IPS DF 4.7 (cell line): ENCODE measurements at regions not wholly inside any gene's neighbourhood (a gene's known extent, or its start where the extent isn't known, plus 50 kb on each side); places are given as distances from the start of the nearest gene placed in this dataset.
"Not testable (repeated sequence)": the region's sequence is repeated elsewhere in the genome, so short reads cannot be mapped to it uniquely, and the experiment has no call there.

ENCODE experiments used
- DNase-seq: peaks from one replicate; pipeline ENCODE4 v3.0.0-alpha.2; 2013; ENCODE audit warnings: low spot score; ENCODE audit errors: extremely low read depth

GRCh38 chr12:97983796-97984195 is 521.2 kb downstream of the RMST start:
- DNase-seq, result no peak

DNA sequence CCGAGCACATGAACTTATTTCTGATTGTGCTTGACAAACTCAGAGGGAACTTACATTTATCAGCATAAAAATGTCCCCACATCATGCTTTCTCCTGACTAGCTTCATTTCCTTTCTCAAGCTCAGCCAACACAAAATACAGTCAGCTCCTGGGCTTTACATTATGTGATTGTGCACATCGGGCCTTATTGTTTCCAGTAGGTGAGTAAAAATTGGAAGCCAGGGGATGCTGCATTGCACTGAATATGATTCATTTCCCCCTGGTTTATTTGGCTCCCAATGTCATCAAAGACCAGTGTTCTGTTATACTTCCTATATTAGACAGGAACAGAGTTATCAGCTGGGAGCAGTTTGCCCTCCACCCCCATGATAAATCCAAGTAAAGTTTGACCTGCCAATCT is 521.8 kb downstream of the RMST start:
- no peak for DNase-seq

GRCh38 chr12:97984974-97985580 is 522.5 kb downstream of the RMST start:
- no peak for DNase-seq

GRCh38 chr12:97985834-97986233 is 523.2 kb downstream of the RMST start:
- DNase-seq, result no peak

- not testable (repeated sequence) for DNase-seq
Measured at GRCh38 chr12:97988588-97988987, 526.0 kb downstream of the RMST start.

- DNase-seq, result no peak
Measured at GRCh38 chr12:97989366-97989940, 525.9 kb upstream of the TMPO start.

- DNase-seq, result no peak
Measured at GRCh38 chr12:97994746-97995484, 520.5 kb upstream of the TMPO start.

DNA sequence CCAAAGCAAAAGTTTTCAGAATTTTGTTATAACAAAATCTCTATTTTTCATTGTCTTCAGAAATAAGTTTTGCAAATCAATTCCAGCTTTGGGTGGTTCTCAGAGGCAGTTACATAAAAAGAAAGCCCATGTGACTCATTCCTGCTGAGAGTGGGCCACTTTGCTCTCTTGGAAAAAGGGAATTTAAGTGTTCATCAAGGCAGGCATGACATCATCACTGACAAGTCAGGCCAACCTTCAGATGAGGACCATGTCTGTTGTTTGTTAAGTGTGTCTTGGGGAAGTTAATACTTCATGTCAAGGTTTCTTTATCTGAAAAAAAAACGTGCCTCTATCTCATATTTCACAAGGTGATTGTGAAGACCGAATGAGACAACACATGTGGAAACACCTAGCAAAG is 519.8 kb upstream of the TMPO start:
- no peak for DNase-seq

GRCh38 chr12:98001430-98001829 is 514.0 kb upstream of the TMPO start:
- no peak for DNase-seq

- peak; percentile 66 for DNase-seq
Measured at GRCh38 chr12:98002887-98003493, 512.4 kb upstream of the TMPO start.

DNA sequence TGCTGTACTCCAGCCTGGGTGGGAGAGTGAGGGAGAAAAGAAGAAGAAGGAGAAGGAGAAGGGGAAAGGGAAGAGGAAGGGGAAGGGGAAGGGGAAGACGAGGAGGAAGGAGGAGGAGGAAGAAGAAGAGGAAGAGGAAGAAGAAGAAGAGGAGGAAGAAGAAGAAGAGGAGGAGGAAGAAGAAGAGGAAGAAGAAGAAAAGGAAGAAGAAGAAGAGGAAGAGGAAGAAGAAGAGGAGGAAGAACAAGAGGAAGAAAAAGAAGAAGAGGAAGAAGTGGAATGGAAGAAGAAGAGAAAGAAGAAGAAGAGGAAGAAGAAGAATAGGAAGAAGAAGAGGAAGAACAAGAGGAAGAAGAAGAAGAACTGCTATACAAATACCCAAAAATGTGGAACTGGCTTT is 507.4 kb upstream of the TMPO start:
- DNase-seq, result no peak

DNA sequence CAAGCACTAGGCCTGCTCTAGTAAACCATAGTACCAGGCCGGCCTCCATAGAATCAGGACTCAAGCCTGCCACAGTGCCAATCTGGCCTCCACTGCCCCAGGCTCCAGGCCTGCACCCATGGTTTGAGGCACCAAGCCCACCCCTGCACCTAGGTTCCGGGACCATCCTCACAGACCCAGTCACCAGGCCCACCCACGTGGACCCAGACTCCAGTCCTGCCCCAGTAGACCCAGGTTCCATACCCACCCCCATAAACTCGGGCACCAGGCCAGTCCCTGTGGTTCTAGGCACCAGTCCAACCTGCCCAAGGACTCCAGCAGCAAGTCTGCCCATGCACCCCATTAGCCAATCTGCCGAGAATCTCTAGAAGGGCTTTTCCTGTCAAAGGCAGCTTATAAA is 501.8 kb upstream of the TMPO start:
- DNase-seq, result no peak

DNA sequence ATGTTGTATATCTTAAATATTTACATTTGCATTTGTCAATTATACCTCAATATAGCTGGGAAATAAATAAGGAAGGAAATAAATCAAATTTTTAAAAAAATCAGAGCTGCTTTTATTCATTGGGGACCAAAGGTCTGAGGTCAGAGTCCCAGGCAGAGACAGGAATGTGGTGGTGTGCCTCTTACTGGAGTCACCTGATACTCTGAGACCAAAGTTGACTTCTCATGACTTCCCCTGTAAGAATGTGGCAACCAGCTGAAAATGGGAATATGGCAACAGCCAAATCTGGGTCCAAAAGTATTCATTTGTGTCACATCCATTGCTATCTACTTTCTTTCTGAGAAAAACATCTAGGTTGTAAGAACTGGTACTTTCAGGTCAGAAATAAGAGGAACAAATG is 496.6 kb upstream of the TMPO start:
- DNase-seq, result no peak

GRCh38 chr12:98020376-98020775 is 495.0 kb upstream of the TMPO start:
- DNase-seq, result no peak

DNA sequence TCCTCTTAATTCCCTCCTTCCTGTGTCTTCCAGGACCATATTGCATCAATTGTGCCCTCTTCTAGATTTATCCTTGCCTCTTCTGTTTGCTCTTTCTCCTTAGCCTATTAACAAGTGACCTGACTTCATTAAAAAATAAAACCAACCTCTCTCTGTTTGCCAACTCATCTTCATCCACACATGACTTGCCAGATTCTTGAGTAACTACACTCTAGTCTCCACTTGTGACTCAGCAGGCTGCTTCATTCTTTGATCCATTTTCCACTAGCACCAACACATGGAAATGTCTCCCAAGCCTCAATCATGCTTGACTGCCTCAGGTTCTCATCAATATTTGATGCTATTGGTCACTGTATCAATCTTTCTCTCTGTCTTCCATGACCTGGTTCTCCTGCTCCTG is 492.4 kb upstream of the TMPO start:
- DNase-seq, result no peak

GRCh38 chr12:98037401-98038140 is 477.8 kb upstream of the TMPO start:
- DNase-seq, result no peak

GRCh38 chr12:98042668-98043067 is 472.7 kb upstream of the TMPO start:
- DNase-seq, result no peak

DNA sequence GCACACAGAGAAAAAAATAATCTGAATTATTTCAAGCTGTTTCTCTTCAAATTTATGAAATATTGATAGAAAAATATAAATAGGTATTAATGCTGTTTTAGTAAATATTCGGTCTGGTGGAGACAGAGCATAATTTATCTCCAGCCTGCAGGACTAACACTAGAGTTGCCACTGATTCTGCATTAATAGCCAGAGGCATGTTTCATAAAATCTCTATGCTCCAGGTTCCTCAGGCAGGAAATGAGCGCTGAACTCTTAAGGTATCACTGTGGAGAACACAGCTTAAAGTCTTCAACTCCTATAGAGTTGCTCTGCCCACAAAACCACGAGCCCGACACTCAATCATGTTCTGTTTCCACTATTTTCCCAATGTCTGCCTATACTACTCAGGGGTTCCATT is 470.0 kb upstream of the TMPO start:
- no peak for DNase-seq

- no peak for DNase-seq
Measured at GRCh38 chr12:98048326-98048725, 467.1 kb upstream of the TMPO start.

DNA sequence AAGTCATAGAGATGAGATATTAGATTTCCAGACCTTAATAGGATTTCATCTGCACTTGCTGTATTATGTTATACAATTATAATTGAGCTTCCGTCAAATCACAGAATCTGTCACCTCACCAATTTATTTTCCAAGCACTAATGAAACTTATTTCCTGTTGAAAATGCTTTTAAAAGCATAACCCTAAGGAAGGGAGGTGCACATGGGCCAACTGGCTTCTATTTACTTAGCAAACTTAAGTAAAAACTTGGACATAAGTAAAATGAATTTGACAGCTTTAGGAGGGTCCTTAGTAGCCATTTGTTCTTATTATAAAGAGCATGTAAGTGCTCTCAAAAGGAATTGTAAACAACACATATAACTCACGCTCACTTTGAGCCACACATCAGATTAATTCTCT is 462.2 kb upstream of the TMPO start:
- no peak for DNase-seq

- DNase-seq, result no peak
Measured at GRCh38 chr12:98057701-98058100, 457.7 kb upstream of the TMPO start.

GRCh38 chr12:98058213-98058612 is 457.2 kb upstream of the TMPO start:
- no peak for DNase-seq
